GM19397 (cell line): ENCODE measurements at regions not wholly inside any gene's neighbourhood (a gene's known extent, or its start where the extent isn't known, plus 50 kb on each side); places are given as distances from the start of the nearest gene placed in this dataset.
A peak's percentile ranks its signal among the peaks of the same experiment; 100 is the strongest.

Experiments
- ATAC-seq: cut with Tn5 transposase; IDR thresholded peaks from one replicate; pipeline ENCODE4 v1.9.1; 2021; ENCODE audit warnings: mild to moderate bottlenecking, moderate library complexity; ENCODE audit not compliant: unreplicated experiment

DNA sequence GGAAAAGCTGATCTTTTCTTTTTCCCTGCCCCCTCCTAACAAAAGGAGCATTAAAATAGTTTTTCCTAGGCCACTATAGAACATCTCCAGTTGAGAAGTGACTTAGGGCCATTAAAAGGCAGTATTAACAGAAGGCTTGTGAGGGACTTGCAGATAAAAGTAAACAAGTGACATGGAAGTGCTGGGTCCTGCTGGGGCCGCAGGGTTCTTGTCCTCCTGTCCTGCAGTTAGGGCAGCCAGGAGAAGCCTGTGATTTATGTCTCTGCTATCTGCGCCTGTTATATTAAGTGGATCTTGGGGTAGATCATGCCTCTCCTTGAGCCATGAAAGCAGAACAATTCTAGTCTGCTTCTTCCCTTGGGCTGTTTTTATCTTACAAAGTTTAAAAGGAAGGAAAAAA is 271.4 kb upstream of the C11orf87 start:
- ATAC-seq = no peak

DNA sequence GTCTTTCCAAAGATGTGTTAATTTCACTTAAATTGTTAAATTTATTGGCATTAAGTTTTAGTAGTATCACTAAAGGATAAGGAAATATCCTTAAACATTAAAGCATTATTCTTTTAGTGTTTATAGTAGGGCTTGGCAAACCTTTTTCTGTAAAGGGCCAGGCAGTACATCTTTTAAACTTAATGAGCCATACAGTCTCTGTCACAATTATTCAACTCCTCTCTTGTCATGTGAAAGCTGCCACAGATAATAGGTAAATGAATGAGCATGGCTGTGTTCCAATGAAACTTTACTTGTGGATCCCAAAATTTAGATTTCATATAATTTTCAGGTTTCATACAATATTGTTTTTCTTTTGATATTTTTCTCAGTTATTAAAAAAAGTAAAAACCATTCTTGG is 268.2 kb upstream of the C11orf87 start:
- no peak for ATAC-seq

DNA sequence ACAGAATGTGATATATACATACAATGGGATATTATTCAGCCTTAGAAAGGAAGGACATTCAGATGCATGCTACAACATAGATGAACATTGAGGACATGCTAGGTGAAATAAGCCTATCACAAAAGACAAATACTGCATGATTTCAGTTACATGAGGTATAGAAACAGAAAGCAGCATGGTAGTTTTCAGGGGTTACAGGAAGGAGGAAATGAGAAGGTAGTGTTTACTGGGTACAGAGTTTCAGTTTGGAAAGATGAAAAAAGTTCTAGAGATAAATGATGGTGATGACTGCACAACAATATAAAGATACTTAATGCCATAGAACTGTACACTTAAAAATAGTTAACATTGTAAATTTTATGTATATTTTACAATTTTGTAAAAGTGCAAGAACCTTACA is 266.7 kb upstream of the C11orf87 start:
- peak; percentile 57 for ATAC-seq

- no peak for ATAC-seq
These were observed 257.0 kb upstream of the C11orf87 start for GRCh38 chr11:109165035-109165434.

GRCh38 chr11:109166441-109166840 is 255.5 kb upstream of the C11orf87 start:
- ATAC-seq = no peak

- no peak for ATAC-seq
These were observed 248.5 kb upstream of the C11orf87 start for GRCh38 chr11:109173504-109173903.

GRCh38 chr11:109184376-109184775 is 237.6 kb upstream of the C11orf87 start:
- no peak for ATAC-seq

DNA sequence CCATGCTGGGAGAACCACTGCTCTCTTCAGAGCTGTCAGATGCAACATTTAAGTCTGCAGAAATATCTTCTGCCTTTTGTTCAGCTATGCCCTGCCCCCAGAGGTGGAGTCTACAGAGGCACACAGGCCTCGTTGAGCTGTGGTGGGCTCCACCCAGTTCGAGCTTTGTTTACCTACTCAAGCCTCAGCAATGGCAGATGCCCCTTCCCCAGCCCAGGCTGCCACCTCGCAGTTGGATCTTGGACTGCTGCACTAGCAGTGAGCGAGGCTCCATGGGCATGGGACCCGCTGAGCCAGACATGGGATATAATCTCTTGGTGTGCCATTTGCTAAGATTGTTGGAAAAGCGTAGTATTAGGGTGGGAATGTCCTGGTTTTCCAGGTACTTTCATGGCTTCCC is 229.1 kb upstream of the C11orf87 start:
- ATAC-seq = no peak

- no peak for ATAC-seq
These were observed 228.1 kb upstream of the C11orf87 start for GRCh38 chr11:109193880-109194279.

DNA sequence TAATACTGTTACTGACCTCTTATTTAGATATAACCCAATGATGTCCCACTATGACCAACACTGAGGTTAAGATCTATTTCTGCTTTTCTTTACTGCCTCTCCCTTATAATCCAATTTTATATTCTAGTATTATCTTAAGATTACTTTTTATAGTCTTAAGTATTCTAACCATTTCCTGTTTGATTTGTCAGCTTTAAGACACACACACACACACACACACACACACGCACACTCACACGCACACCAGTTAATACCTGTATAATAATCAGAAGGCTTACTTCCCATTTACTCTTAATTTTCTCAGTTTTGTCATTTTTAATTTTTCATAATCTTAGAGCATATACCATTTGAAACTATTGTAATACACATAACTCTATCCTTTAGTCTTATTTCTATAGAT is 226.0 kb upstream of the C11orf87 start:
- no peak for ATAC-seq

- no peak for ATAC-seq
These were observed 224.3 kb upstream of the C11orf87 start for GRCh38 chr11:109197656-109198055.

GRCh38 chr11:109203176-109203575 is 218.8 kb upstream of the C11orf87 start:
- no peak for ATAC-seq

DNA sequence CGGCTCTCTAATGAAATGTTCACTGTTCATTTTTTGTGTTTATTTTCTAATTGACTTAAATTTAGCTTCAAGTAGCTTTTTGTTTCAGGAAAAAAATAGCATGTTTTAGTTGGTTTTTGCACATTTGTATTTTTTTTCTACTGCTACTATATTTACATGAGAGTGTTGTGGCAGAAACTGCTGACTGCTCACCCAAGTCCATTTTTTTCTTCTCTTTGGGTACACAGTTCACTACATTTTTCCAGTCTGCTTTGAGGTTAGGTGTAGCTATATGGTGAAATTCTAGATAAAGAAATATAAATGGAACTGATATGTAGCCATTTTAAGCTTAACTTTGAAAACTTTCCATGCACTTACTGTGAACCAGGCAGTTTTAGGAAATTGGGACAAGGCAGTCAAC is 216.7 kb upstream of the C11orf87 start:
- ATAC-seq = no peak

- no peak for ATAC-seq
These were observed 213.9 kb upstream of the C11orf87 start for GRCh38 chr11:109208121-109208520.

DNA sequence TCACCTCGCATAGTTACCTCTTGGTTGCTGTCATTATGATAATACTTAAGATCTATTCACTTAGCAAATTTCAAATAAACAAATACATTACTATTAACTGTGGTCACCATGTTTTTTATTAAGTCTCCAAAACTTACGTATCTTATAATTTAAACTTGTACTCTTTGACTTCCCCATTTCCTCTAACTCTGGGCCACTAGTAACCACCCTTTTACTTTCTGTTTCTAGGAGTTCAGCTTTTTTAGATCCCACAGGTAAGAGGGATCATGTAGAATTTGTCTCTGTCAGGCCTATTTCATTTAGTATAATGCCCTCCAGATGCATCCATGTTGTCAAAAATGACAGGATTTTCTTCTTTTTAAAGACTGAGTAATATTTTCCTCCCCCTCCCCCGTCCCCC is 212.4 kb upstream of the C11orf87 start:
- ATAC-seq = no peak

- ATAC-seq = no peak
These were observed 200.8 kb upstream of the C11orf87 start for GRCh38 chr11:109221190-109221589.

GRCh38 chr11:109222761-109223160 is 199.2 kb upstream of the C11orf87 start:
- ATAC-seq = no peak

DNA sequence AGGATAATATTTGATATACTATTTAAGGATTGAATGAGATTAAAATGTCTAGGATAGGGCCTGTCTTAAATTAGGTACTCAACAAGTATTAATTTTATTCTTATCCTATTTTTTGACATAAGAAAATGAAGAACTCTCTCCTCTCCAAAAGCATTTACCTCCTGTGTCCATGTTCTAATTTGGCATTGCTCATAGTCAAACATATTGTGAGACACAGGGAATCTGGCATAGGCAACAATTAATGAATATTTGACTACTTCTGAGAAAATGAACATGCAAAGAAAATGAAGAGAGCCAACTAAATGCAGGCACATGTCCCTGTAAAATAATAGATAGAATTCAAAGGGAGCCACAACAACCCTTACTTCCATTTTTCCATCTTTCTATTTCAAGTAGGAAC is 198.5 kb upstream of the C11orf87 start:
- ATAC-seq = no peak

DNA sequence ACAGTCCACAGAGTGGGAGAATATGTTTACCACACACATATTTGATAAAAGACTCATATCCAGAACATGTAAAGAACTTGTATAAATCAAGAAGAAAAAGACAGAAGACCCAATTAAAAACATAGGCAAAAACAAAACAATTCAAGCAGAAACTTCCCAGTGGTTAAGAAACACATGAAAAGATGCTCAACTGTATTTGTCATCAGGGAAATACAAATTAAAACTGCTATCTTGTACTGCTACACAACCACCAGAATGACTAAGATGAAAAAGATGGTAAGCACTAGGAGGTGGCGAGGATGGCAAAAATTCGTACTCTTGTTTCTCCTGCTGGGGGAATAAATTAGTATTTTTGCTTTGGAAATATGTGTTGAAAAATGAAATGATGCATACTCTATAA is 192.3 kb upstream of the C11orf87 start:
- ATAC-seq = no peak

DNA sequence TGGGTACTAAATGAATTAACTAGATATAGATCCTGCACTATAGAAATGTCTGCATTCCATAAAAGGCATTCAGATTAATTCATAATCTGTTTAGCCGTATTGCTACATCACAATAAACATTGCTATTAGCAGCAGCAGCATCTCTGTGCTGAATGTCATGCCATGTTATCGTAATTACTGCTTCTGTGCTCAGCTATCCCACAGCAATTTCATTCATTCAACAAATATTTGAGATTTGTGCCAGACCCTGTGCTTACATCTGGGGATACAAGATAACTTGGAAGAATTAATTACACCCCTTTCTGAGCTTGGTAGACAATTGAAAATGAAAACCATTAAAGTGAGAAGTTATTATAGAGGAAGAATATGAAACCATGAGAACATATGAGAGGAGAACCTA is 185.8 kb upstream of the C11orf87 start:
- no peak for ATAC-seq

- no peak for ATAC-seq
These were observed 185.3 kb upstream of the C11orf87 start for GRCh38 chr11:109236696-109237095.

DNA sequence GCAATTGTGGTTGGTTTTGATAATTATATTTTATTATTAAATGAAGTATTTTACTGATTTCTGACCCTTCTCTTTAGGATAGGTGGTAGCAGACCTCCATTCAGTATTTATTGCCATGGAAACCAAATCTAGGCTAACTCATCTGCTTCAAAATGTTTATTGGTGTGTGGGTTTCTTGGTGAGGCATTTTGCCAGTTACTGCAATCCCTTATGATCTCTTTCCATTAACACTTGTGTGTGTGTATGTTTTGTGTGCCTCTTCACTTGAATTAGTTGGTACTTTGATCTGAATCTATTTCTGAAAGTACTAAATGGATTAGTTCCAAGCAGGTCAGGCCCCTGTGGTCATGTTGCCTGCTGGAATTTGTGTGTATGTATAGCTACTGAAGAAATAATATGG is 184.4 kb upstream of the C11orf87 start:
- no peak for ATAC-seq

DNA sequence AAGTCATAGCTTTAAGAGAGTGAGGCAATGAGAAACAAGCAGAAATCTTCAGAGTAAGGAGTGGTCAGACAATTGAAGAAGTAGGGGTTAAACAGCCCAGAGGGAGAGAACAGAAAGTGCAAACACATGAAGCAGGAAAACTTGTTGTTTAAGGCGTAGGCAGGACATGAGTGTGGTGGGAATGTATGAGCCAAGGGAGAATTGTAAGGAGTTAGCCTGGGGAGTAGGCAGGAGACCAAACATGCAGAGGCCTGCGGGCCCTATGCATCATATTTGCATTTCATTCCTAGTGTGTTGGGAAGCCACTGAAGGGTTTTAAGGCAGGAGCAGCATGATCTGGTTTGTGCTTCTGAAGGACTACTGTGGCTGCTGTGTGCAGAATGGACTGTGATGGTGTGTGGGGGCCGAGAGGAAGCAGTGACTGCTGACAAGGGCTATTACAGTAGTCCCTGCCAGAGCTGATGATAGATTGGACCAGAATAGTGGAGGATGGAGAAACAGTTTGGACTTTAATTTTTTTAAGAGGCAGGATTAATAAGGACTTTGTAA is 179.9 kb upstream of the C11orf87 start:
- ATAC-seq = no peak

DNA sequence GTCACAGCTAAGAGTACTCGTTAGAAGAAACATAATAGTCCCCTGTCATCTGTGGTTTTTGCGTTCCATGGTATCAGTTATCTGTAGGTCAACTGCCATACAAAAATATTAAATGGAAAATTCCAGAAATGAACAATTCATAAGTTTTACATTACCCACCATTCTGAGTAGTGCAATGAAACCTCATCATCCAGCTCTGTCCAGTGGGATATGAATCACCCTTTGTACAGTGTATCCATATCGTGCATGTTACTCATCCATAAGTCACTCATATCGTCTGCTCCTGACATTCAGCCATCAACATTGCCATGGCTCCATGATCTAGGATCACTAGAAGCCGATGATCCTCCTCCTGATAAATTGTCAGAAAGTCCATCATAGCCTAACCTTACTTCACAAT is 174.9 kb upstream of the C11orf87 start:
- ATAC-seq = no peak
